ENCODE measurements at regions not wholly inside any gene's neighbourhood (a gene's known extent, or its start where the extent isn't known, plus 50 kb on each side); places are given as distances from the start of the nearest gene placed in this dataset.

DNA sequence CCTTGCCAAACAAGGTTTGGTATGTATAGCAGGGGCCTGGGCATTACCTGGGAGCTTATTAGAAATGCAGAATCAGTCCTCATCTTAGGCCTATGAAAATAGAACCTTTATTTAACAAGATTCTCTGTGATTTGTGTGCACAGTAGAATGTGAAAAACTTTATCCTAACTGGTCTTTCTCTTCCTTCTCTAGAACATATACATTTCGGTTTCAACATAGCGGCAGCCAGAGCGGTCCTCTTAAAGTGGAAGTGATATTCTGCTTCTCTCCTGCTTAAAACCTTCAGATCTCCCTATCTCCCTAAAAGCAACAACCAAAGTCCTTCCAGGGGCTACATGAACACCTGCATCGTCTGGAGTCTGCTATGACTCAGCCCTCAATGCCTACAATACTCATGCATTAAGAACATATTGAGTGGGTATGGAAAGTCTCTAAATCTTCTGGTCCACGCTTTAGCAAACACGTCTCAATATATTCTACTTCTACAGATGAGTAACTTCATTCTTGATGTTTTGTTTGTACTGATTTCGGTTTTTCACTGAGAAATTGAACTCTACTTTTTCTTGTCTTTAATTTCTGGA lies 84.5 kb downstream of the SPRY2 start:
- TF ChIP-seq, protein P1, sequence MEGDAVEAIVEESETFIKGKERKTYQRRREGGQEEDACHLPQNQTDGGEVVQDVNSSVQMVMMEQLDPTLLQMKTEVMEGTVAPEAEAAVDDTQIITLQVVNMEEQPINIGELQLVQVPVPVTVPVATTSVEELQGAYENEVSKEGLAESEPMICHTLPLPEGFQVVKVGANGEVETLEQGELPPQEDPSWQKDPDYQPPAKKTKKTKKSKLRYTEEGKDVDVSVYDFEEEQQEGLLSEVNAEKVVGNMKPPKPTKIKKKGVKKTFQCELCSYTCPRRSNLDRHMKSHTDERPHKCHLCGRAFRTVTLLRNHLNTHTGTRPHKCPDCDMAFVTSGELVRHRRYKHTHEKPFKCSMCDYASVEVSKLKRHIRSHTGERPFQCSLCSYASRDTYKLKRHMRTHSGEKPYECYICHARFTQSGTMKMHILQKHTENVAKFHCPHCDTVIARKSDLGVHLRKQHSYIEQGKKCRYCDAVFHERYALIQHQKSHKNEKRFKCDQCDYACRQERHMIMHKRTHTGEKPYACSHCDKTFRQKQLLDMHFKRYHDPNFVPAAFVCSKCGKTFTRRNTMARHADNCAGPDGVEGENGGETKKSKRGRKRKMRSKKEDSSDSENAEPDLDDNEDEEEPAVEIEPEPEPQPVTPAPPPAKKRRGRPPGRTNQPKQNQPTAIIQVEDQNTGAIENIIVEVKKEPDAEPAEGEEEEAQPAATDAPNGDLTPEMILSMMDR (IDR thresholded peaks at IDR 0.05) = no peak
- TF ChIP-seq POLR2AphosphoS5 (IDR thresholded peaks at IDR 0.05) = no peak
- no peak for TF ChIP-seq POLR2A (IDR thresholded peaks at IDR 0.05)
- TF ChIP-seq EP300 (IDR thresholded peaks at IDR 0.05) = no peak

All from gastroesophageal sphincter (tissue), 3 donors.